NCI-H446 treated with DMSO at 0.1 percent for 48 hours (cell line): ENCODE measurements at regions not wholly inside any gene's neighbourhood (a gene's known extent, or its start where the extent isn't known, plus 50 kb on each side); places are given as distances from the start of the nearest gene placed in this dataset.
"Not testable (repeated sequence)": the region's sequence is repeated elsewhere in the genome, so short reads cannot be mapped to it uniquely, and the experiment has no call there.

ENCODE experiments used
- DNase-seq: peaks from one replicate; lab custom pipeline; 2025; lab: John Stamatoyannopoulos, UW

DNA sequence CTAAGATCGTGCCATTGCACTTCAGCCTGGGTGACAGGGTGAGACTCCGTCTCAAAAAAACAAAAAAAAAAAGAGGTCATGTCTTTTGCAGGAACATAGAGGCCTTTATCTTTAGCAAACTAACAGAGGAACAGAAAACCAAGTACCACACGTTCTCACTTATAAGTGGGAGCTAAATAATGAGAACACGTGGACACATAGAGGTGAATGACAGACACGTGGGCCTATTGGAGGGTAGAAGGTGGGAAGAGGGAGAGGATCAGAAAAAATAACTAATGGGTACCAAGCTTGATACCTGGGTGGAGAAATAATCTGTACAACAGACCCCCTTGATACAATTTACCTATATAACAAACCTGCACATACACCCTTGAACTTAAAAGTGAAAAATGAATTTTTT lies 401.4 kb upstream of the NAALADL2 start:
- DNase-seq: no peak

DNA sequence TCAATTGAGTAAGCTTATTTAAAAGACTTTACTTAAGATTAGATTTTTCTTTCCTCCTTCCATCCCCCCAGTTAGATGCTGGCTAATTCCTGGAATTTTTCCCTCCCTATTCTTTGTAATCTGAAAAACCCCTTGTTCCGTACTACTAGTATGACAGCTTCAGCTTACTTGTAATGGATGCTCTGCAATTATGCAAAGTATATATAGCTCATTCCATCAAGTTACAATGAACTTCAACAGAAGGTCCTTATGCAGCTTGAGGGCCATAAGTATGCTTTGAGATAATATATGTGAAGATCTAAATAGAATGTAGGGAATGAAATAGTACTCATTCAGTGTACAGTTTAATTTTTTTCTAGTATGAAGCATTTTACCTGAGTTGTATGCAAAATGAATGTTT lies 398.3 kb upstream of the NAALADL2 start:
- DNase-seq: no peak

DNA sequence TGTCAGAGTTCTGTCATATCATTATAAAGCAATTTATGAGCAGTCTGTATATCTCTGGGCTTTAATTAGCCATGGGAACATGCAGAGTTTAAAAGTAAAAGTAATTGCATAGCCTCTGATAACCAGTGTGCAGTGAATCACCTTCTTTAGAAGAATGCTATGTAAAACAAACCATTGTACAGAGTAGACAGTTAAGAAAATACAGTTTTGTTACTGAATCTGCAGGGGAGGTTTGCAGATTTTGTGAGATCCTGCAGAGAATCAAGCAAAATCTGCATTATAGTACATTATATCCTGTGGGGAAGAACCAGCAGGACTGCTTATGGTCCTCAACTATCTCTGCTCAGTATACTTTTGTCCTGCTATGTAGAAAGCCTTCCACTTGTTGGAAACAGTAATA lies 396.2 kb upstream of the NAALADL2 start:
- DNase-seq: no peak

DNA sequence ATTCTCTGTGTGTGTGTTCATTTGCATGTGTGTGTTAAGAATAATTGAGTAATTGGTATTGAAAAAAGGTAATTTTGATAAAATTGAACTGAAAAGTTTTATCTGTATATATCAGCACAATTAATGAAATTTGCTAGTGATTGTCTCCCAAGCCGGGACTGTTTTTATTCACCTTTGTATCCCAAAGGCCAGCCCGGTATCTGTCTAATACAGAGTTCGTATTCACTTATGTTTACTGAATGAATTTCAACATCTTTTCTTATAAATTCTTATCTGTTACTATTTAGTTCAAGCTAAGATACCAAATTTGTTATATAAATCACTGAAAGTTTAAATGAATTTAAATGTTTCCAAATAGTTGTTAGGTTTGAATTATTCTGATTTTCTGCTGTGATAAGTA lies 394.0 kb upstream of the NAALADL2 start:
- DNase-seq: no peak

DNA sequence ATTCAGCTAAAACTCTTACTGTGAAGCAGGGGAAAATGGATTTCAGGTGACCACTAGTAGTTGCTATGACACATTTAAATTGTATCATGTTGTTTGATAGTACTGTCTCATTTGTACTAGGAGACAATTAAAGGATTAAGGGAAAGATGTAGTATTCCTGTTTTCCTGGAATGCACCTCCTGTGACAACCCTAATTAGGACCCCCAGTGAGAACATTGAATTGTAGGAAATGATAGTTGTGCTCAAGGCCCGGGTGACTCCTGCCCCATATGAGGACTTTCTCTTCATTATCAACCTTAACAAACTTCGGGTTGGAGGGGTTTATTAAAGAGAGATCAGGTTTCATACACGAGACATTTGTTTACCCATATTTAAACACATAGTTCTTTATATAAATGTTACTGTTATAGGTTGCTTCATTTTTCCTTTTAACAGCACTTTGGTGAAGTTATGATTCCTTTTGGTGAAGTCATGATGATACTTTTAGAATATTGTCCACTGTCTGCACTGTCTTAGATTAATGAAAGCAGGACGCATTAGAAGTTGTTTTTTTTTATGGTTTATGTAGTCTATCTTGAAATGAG lies 392.6 kb upstream of the NAALADL2 start:
- DNase-seq: no peak

DNA sequence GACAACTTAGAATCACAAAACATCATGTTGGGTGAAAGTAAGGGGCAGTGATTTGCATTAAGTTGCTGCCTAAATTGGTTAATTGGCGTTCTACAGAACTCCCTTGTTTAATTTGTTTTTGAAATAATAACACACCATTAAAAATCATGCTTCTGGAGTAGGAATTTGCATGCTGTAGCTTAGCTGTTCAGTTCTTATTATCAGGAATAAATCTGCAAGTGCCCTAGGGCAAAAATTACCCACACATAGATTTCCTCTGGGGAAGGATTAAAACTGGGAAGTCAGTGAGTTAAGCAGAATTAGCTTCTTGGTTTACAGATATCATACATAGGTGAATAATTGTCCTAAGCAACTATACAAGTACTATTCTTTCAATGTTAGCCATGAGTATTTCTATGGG lies 381.6 kb upstream of the NAALADL2 start:
- no peak for DNase-seq

DNA sequence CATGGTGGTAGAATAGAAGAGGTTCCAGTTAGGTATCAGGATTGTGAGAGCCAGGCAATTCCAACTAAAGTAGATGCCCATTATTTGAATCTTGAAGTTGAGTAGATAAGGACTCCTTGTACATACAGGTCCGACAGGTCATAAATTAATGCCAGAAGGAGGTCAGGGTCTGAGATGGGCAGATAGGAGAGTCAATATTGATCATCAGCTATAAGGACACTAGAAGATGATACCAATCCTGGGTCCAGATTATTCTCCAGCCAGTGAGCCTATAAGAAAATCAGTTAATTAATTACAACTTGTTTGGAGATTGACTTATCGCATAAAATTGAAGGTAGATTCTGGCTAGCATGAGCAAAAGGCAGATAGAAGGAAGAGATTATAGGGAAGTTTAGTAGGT lies 378.4 kb upstream of the NAALADL2 start:
- DNase-seq: no peak

DNA sequence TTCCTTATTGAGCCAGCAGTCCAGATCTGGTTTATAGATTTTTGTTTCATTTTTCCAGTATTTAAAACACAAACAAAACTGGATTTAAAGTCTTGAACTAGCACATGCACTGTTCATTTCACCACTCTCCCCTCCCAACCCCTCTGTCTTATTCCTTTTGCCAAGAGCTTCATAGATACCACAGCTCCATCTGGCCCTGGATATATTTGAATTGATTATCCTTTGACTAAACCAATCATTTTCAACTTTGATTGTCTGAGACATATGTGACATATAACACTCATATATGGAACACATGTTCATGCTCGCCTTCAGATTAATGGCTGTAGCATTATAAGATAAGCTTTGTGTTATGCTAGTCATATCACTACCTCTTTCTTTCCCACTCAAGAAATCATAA lies 376.6 kb upstream of the NAALADL2 start:
- no peak for DNase-seq

DNA sequence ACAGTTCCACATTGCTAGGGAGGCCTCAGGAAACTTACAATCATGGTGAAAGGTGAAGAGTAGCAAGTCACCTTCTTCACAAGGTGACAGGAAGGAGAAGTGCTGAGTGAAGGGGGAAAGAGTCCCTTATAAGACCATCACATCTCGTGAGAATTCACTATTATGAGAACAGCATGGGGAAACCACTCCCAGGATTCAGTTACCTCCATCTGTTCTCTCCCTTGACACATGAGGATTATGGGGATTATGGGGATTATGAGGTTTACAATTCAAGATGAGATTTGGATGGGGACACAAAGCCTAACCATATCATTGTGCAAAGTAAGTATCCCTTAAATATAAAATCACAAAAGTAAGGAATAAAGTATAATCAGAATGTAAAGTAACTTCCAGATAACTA lies 375.9 kb upstream of the NAALADL2 start:
- no peak for DNase-seq

DNA sequence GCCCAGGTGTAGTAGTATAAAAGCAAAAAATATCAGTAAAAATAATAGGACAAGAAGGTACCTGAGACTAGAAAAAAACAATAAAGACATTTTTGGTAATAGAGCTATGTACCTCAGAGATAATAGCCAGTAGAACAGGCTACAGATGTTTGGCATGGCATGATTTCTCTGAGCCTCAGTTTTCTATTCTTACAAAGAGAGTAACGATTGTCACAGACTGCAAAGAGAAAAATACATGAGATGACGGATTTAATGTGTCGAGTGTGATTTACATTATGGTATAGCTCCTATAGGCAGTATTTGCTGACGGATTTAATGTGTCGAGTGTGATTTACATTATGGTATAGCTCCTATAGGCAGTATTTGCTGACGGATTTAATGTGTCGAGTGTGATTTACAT lies 375.3 kb upstream of the NAALADL2 start:
- not testable (repeated sequence) for DNase-seq

DNA sequence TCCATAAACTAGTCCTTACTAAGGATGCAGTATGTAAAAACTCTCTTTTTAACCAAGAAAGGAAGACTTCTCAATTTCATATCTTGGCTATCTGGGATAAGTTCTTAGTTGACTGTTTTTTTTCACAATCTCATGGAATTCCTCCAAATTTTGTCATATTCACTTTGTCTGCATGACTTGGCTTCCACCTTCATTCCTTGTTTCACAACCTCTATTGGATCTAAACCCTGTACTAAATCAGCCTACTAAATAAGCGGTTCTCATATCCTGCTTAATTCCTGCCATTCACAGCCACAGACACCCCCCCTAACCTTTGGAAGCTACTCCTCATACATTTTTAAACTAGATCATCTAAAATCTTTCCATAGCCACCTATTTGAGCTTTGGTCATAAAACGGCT lies 370.6 kb upstream of the NAALADL2 start:
- DNase-seq: no peak

DNA sequence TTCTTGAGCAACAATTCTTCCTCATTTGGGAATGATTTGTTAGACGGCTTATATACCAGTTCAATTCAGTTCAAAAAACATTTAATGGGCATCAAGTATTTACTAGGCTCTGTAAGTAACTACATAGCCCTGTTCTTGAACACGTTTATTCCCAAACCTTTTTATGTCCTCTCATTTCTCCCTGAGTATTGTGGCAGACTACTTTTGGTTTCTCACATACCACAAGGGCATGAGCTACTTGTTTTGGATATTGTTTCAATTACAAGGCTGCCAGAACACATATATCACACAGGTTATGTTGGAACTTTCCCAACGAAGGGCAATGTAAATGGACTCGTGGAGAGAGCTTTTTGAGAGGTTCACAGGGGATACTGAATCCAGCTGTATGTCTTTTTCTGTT lies 363.8 kb upstream of the NAALADL2 start:
- DNase-seq: no peak

DNA sequence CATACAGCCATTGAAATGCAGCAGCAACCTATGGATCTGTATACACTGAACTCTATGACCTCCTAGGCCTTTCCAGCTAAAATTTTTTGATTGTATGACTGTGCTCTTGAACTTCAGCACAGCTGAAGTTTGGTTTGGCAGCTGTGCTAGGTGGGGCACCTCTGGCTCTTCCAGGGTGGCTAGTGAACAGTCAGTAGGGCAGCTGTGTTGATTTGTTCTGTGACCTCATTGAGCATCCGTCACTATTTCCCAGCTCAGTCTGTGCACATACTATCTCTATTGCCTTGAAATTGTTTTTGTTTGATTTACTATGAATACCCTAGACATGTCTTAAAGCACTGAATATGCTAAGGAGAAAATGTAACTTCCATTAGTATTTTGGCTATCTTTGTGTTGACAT lies 363.2 kb upstream of the NAALADL2 start:
- no peak for DNase-seq

DNA sequence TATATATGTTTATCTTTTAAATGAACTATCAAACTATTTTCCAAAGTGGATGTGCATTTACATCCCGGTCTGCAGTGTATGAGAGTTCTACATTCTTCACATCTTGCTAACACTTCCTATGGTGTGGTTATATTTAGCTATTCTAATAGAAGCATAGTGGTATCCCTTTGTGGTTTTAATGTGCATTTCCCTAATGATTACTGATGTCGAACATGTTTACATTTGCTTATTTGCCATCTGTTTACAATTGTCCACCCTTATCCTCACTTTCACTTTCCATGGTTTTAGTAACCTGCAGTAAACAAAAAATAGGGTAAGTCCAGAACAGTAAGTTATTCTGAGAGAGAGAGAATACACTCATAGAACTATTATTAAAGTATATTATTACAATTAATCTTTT lies 360.5 kb upstream of the NAALADL2 start:
- DNase-seq: no peak

DNA sequence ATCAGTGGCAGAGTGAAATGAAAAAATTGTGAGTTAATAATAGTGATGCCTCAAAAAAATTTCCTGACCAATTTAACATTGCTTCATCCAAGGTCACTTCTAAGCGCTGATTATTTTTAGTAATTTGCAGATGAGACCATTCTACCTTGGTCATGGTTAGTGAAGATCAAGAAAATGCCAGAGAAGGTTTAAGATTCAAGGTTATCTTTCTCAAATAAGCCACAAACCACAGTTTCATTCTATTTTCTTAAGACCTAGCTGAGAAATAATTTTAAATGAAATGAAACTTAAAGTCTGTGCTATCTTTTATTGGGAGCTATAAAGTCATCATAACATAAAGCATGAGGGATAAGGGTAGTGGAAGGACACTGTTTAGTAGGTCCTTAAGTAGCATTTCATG lies 353.9 kb upstream of the NAALADL2 start:
- no peak for DNase-seq

DNA sequence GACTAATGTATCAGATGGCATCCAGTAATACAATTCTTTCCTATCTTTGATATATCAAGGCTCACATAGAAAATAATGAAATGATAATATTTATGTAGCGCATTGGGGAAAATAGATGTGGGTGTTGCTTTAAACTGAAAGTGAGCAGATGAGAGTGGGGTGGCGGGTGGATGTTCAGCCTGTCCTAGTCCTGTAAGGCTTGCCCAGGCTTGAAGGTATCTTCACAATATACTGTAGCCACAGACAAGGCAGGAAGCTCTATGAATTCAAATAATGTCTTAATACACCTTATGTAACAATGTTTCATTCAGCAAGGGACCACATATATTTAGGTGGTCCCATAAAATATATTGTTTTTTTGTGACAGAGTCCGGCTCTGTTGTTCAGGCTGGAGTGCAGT lies 334.9 kb upstream of the NAALADL2 start:
- no peak for DNase-seq

DNA sequence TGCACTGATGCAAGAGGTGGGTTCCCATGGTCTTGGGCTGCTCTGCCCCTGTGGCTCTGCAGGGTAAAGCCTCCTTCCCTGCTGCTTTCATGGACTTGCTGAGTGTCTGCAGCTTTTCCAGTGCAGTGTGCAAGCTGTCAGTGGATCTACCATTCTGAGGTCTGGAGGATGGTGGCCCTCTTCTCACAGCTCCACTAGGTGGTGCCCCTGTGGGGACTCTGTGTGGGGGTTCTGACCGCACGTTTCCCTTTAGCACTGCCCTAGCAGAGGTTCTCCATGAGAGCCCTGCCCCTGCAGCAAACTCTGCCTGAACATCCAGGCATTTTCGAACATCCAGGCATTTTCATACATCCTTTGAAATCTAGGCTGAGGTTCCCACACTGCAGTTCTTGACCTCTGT lies 329.8 kb upstream of the NAALADL2 start:
- no peak for DNase-seq

DNA sequence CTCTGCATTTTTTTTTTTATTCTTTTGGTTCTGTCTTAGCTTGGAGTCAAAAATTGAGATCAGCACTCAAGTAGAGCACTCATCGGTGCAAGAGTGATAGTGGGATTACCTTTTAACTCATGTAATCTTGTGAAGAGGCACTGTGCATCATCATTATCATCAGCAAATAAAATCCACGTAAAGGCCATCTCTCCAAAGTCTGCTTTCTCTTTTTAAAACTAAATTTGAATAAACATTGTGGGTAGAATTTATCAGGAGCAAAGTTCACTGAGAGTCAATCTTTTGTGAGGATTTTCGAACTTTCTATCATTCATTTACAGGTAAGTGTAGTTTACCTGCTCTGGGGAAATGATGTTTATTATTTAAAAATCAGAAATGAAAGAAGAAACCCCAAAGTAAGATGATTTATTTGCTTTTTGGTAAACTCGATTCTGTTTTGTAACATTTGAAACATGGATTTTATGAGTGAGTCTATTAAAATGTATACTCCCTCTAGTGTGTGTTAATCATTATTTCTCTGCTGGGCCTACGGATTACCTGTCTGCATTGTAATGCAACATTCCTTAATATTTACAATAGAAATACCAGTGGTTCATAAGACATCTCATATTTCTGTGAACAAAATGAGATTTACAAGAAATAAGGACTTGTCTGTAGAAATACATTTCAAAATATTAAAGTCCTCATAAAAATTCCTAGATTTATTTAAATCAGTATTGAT lies 327.7 kb upstream of the NAALADL2 start:
- DNase-seq: no peak

DNA sequence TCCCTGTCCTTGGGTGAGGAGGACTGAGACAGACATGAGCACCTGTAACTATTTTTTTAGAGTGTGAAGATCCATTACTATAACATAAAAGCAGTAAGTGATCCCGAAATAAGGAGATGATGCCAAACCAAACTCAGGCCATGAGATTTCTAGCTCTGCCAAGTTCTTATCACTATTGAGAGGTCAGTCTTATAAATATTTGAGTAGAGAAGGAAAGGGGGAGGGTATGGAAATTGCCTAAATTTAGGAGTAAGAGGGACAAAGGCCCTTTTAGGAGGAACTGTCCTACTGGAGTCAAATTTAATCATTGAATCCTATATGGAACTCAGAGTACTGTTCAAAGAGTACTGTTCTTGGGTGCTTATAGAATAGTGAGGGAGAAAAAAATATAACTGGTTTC lies 326.9 kb upstream of the NAALADL2 start:
- DNase-seq: no peak

DNA sequence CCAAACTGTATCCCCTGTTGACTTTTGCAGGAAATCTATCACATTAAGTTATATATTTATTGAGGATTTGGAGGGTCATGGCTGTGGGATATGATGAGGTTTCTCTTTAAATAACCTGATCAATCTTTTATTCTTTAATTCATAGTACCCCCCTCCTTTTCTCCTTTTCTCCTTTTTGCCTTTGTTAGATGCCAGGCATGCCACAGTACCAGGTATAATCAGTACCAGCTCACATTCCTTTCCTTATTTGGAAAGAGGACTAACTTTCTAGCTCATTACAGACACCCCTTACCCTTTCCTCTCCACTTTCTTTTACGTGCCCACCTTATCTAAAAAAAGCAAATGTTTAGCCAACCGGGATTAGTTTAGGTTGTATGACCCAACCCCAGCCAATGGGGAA lies 326.4 kb upstream of the NAALADL2 start:
- DNase-seq: no peak

DNA sequence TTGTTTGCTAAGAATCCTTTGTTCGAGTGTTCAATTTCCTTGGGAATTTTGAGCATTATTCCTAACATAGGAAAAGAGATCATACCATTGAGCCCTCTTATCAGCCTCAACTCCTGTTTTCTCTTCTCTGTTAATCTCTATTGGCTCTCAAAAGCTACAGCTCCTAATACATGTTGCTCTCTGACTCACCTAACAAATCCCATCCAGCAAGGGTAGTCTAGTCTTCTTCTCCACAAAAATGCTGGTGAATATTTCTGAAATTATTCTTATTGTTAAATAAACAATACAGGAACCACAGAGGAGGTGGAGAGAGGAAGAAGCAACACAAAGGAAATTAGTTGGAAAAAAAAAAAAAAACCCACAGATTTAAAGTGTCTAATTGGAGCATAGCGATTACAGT lies 325.8 kb upstream of the NAALADL2 start:
- no peak for DNase-seq

DNA sequence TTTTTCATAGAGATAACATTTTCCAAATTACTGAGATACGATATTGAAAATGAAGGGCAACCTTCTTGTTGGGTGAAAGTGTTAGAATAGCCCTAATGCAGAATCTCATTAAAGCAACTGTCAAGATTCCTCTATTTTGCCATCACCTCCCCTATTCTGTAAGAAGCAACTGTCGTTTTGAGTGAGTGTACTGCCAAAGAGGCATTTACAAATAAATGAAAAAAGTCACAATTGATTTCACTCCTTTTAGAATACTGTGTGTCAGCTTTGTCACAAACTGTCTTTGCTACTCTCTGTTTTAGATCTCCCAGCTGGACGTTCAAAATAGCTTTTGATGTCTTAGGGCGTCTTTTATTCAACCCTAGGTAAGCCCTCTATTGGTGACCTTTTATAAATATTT lies 322.8 kb upstream of the NAALADL2 start:
- no peak for DNase-seq

DNA sequence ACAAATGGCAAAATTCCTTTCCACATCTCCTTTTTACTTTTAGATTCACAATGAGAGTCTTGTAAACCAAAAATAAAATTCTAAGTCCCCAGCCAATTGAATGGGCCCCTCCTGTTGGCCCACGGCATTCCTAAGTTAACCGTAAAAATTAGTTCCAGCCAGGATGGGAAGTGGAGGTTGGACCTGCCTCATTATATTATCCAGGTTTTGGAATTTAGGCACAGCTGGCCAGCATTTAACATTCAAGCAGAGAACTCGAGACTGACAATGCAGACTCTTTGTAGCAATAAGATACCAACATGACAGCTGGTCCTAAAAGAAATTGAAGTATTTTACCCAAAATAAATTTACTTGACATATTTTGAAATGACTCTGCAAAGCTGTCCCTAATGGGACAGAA lies 321.0 kb upstream of the NAALADL2 start:
- no peak for DNase-seq
